ENCODE measurements at regions not wholly inside any gene's neighbourhood (a gene's known extent, or its start where the extent isn't known, plus 50 kb on each side); places are given as distances from the start of the nearest gene placed in this dataset.

- no peaks in the 10 kb centered on the region for H3K4me1 Mint-ChIP-seq
- H3K9me2 ChIP-seq (ENCODE audit: insufficient read depth): no peaks in the 10 kb centered on the region
- H3K4me3 Mint-ChIP-seq: no peak overlapping the region
- H3F3A ChIP-seq (replicated peaks; ENCODE audit: low read depth): no peaks in the 10 kb centered on the region
- no peaks in the 10 kb centered on the region for H3K9me3 Mint-ChIP-seq
- no peak overlapping the region for H3K27ac ChIP-seq (ENCODE audit: low read depth)
- no peaks in the 10 kb centered on the region for H4K20me1 ChIP-seq (replicated peaks; ENCODE audit: insufficient read depth)
- H3K36me3 ChIP-seq (ENCODE audit: insufficient read depth): no peaks in the 10 kb centered on the region
- DNase-seq (ENCODE audit: low spot score) (no peak), ATAC-seq (no peak)
- H3K27ac Mint-ChIP-seq: no peak overlapping the region
- H3K27me3 ChIP-seq (ENCODE audit: insufficient read depth): no peaks in the 10 kb centered on the region
- H3K36me3 Mint-ChIP-seq (ENCODE audit: low read depth): no peaks in the 10 kb centered on the region
- H3K79me2 ChIP-seq (replicated peaks; ENCODE audit: insufficient read depth): no peaks in the 10 kb centered on the region
- H2AFZ ChIP-seq: 0 out of 2 replicates have a peak overlapping the region, but pooled peaks have one; percentile 87
- TF ChIP-seq JUNB (IDR thresholded peaks at IDR 0.05; ENCODE audit: unreplicated experiment): no peak
- H3K27me3 Mint-ChIP-seq (ENCODE audit: insufficient read depth, low read depth, poor library complexity): peaks cover 2% of the 10 kb centered on the region
- no peaks in the 10 kb centered on the region for H3K4me1 ChIP-seq (ENCODE audit: insufficient read depth)
- H3K4me2 ChIP-seq: no peak overlapping the region
- H3K4me3 ChIP-seq: no peak overlapping the region
These were observed 133.6 kb upstream of the FMN2 start for GRCh38 chr1:239958063-239958462.

GRCh38 chr1:239960366-239960765 lies 131.3 kb upstream of the FMN2 start:
- Mint-ChIP-seq H3K36me3 (ENCODE audit: low read depth) (no peaks in the 10 kb centered on the region), H3K27me3 (ENCODE audit: insufficient read depth, low read depth, poor library complexity) (no peaks in the 10 kb centered on the region), H3K4me1 (no peaks in the 10 kb centered on the region), H3K4me3 (no peak overlapping the region), H3K27ac (no peak overlapping the region), H3K9me3 (no peaks in the 10 kb centered on the region)
- Histone ChIP-seq H3K79me2 (replicated peaks; ENCODE audit: insufficient read depth) (no peaks in the 10 kb centered on the region), H4K20me1 (replicated peaks; ENCODE audit: insufficient read depth) (no peaks in the 10 kb centered on the region), H3K4me3 (no peak overlapping the region), H3K27me3 (ENCODE audit: insufficient read depth) (no peaks in the 10 kb centered on the region), H2AFZ (no peak overlapping the region), H3K27ac (ENCODE audit: low read depth) (no peak overlapping the region), H3K4me2 (no peak overlapping the region), H3K4me1 (ENCODE audit: insufficient read depth) (no peaks in the 10 kb centered on the region), H3K36me3 (ENCODE audit: insufficient read depth) (no peaks in the 10 kb centered on the region), H3K9me2 (ENCODE audit: insufficient read depth) (no peaks in the 10 kb centered on the region), H3F3A (replicated peaks; ENCODE audit: low read depth) (no peaks in the 10 kb centered on the region)
- TF ChIP-seq ETS1 (IDR thresholded peaks at IDR 0.05) (no peak), REST (IDR thresholded peaks at IDR 0.05; ENCODE audit: unreplicated experiment) (no peak), ZNF331 (CRISPR knock-in tag; IDR thresholded peaks at IDR 0.05; ENCODE audit: low read depth) (no peak), ZNF114 (CRISPR knock-in tag; IDR thresholded peaks at IDR 0.05) (no peak), STAT1 (IDR thresholded peaks at IDR 0.05; ENCODE audit: unreplicated experiment) (no peak), JUNB (IDR thresholded peaks at IDR 0.05; ENCODE audit: unreplicated experiment) (no peak), ZNF462 (CRISPR knock-in tag; IDR thresholded peaks at IDR 0.05) (no peak), EZH2phosphoT487 (IDR thresholded peaks at IDR 0.05; ENCODE audit: unreplicated experiment) (no peak)
- no peak for ATAC-seq
- DNase-seq (ENCODE audit: low spot score): no peak

Data from GM23338 (cell line).